ENCODE measurements at regions not wholly inside any gene's neighbourhood (a gene's known extent, or its start where the extent isn't known, plus 50 kb on each side); places are given as distances from the start of the nearest gene placed in this dataset.

DNA sequence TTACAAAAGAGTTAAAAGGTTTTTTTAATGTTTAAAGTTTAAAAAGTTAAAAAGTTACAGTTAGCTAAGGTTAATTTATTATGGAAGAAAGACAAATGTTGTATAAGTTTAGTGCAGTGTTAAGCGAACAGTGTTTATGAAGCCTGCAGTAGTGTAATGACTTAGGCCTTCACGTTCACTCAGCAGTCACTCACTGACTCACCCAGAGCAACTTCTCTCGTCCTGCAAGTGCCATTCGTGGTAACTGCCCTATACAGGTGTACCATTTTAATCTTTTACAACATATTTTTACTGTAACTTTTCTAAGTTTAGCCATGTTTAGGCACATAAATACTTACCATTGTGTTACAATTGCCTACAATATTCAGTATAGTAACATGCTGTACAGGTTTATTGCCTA is 398.2 kb upstream of the NBEA start:
- intact Hi-C loops (cut with DNase I) = no loop called here
- Histone ChIP-seq H3K4me3 (no peak overlapping the region), H3K36me3 (no peaks in the 10 kb centered on the region), H3K4me1 (no peaks in the 10 kb centered on the region), H3K27ac (no peak overlapping the region), H3K9me3 (no peaks in the 10 kb centered on the region), H3K27me3 (no peaks in the 10 kb centered on the region)
- DNase-seq (ENCODE audit: extremely low spot score in 2 of 2) = no peak
- TF ChIP-seq POLR2AphosphoS5 (IDR thresholded peaks at IDR 0.05; ENCODE audit: insufficient read depth in 1 of 2, low read depth in 1 of 2) (no peak), POLR2A (IDR thresholded peaks at IDR 0.05) (no peak)
- TF ChIP-seq, protein P1, sequence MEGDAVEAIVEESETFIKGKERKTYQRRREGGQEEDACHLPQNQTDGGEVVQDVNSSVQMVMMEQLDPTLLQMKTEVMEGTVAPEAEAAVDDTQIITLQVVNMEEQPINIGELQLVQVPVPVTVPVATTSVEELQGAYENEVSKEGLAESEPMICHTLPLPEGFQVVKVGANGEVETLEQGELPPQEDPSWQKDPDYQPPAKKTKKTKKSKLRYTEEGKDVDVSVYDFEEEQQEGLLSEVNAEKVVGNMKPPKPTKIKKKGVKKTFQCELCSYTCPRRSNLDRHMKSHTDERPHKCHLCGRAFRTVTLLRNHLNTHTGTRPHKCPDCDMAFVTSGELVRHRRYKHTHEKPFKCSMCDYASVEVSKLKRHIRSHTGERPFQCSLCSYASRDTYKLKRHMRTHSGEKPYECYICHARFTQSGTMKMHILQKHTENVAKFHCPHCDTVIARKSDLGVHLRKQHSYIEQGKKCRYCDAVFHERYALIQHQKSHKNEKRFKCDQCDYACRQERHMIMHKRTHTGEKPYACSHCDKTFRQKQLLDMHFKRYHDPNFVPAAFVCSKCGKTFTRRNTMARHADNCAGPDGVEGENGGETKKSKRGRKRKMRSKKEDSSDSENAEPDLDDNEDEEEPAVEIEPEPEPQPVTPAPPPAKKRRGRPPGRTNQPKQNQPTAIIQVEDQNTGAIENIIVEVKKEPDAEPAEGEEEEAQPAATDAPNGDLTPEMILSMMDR (IDR thresholded peaks at IDR 0.05) = no peak

DNA sequence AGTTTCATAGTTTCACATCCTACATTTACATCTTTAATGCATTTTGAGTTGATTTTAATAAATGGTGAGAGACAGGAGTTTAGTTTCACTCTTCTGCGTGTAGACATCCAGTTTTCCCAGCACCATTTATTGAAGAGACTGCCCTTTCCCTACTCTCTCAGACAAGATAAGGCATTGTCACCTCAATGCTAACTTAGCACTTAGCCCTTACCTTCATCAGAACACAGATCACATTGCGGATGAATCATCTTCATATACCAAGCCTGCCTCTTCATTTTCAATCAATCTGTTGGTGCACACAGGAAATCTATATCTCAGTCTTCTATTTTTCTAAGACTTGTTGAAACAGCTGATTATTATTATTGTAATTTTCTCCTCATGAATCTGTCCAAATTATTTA is 396.6 kb upstream of the NBEA start:
- Histone ChIP-seq H3K4me1 (no peaks in the 10 kb centered on the region), H3K36me3 (no peaks in the 10 kb centered on the region), H3K9me3 (no peaks in the 10 kb centered on the region), H3K27ac (no peak overlapping the region), H3K27me3 (no peaks in the 10 kb centered on the region), H3K4me3 (no peak overlapping the region)
- TF ChIP-seq POLR2A (IDR thresholded peaks at IDR 0.05) (no peak), POLR2AphosphoS5 (IDR thresholded peaks at IDR 0.05; ENCODE audit: insufficient read depth in 1 of 2, low read depth in 1 of 2) (no peak)
- TF ChIP-seq, protein P1 (IDR thresholded peaks at IDR 0.05) = no peak
- DNase-seq (ENCODE audit: extremely low spot score in 2 of 2) = no peak
- intact Hi-C loops (cut with DNase I) = no loop called here

DNA sequence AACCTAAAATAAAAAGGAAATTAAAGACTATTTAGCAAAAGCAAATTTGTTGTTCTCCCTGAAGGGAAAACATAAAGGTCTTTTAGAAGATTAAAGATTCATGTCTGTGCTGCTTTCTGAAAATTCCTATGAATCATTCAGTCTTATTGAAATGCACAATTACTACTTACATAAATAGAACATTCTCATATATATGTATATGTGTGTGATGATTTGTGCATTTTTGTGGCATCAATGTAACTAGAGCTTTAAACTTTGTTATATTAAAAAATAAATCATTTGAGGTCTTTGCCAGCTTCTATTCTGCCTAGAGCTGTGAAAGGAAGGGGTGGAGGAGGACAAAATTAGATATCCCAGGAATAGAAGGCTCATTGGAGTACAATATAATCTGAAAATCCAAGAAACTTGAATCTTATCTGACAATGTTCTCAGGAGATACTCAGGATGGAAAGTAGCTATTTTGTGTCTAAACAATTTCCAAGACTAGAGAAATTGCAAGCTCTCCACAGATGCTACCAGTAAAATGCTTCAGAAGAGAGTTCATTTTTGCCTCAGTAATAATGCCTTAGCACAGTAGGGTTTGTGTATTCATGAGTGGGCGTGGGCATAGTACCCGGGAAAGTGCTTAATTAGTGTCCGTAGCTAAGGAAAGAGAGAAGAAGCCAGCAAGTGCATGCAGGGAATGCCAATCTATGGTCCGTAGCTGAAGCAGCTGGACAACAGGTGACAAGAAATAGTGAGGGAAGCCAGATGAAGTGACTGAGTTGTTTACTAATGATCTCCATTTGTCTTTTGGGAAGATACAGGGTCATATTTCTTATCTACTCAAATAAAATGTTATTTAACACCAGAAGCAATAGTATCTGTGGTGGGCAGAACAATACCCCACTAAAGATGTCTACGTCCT is 395.5 kb upstream of the NBEA start:
- no peaks in the 10 kb centered on the region for H3K27me3 ChIP-seq
- DNase-seq (ENCODE audit: extremely low spot score in 2 of 2) = no peak
- TF ChIP-seq POLR2A (IDR thresholded peaks at IDR 0.05) (no peak), POLR2AphosphoS5 (IDR thresholded peaks at IDR 0.05; ENCODE audit: insufficient read depth in 1 of 2, low read depth in 1 of 2) (no peak)
- TF ChIP-seq, protein P1 (IDR thresholded peaks at IDR 0.05) = no peak
- intact Hi-C loops (cut with DNase I) = no loop called here
- no peaks in the 10 kb centered on the region for H3K36me3 ChIP-seq
- no peaks in the 10 kb centered on the region for H3K9me3 ChIP-seq
- H3K4me1 ChIP-seq = no peaks in the 10 kb centered on the region
- H3K4me3 ChIP-seq = no peak overlapping the region
- H3K27ac ChIP-seq = no peak overlapping the region

DNA sequence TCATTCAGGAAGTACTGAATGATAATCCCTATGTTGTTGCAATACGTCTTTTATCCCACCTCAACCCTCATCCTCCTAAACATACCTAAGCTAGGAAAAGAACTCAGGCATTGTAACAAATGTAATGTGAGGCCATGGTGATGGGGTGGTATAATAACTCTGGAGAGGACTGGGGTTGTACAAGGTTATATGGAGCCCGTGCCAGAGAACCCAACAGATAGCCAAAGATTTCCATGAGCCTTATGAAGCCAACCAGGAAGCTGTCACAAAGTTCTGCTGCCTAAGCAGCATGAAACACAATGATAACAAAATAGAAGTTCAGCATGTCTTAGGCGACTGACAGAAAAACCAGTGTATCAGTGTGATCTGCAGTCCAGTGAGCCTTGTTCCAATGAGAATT is 394.1 kb upstream of the NBEA start:
- Histone ChIP-seq H3K4me3 (no peak overlapping the region), H3K27ac (no peak overlapping the region), H3K9me3 (no peaks in the 10 kb centered on the region), H3K27me3 (no peaks in the 10 kb centered on the region), H3K4me1 (no peaks in the 10 kb centered on the region), H3K36me3 (no peaks in the 10 kb centered on the region)
- intact Hi-C loops (cut with DNase I) = no loop called here
- no peak for DNase-seq (ENCODE audit: extremely low spot score in 2 of 2)
- TF ChIP-seq POLR2AphosphoS5 (IDR thresholded peaks at IDR 0.05; ENCODE audit: insufficient read depth in 1 of 2, low read depth in 1 of 2) (no peak), POLR2A (IDR thresholded peaks at IDR 0.05) (no peak)
- TF ChIP-seq, protein P1 (IDR thresholded peaks at IDR 0.05) = no peak

DNA sequence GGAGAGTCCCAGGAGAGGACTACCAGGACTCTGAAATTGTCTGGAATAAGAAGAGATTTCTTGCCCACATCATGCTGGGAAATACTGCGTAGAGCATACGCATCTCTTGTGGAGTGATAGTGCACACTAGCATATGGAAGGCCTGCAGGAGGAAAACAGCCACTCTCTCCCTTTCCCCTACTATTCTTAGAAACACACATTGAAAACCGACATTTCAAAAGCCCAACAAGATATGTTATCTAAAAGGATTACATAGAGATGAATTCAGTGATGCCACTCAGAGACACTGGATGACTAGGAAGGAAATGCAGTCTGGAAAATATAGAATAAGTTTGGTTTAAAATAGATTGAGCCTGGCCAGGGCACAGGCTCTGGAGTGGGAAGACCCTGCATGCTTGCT is 388.7 kb upstream of the NBEA start:
- Histone ChIP-seq H3K9me3 (no peaks in the 10 kb centered on the region), H3K36me3 (no peaks in the 10 kb centered on the region), H3K4me1 (no peaks in the 10 kb centered on the region), H3K4me3 (no peak overlapping the region), H3K27me3 (no peaks in the 10 kb centered on the region), H3K27ac (no peak overlapping the region)
- TF ChIP-seq POLR2AphosphoS5 (IDR thresholded peaks at IDR 0.05; ENCODE audit: insufficient read depth in 1 of 2, low read depth in 1 of 2) = no peak
- no peak for TF ChIP-seq POLR2A (IDR thresholded peaks at IDR 0.05)
- TF ChIP-seq, protein P1 (IDR thresholded peaks at IDR 0.05) = no peak
- intact Hi-C loops (cut with DNase I) = no loop called here
- no peak for DNase-seq (ENCODE audit: extremely low spot score in 2 of 2)

Measured in vagina (tissue), 2 donors.